Spleen (tissue), 11 donors: ENCODE measurements at regions not wholly inside any gene's neighbourhood (a gene's known extent, or its start where the extent isn't known, plus 50 kb on each side); places are given as distances from the start of the nearest gene placed in this dataset.
"Not testable (repeated sequence)": the region's sequence is repeated elsewhere in the genome, so short reads cannot be mapped to it uniquely, and the experiment has no call there.

Source experiments
- DNase-seq: peaks from one replicate; pipeline ENCODE4 v3.0.0-alpha.2; 2020
- H3K27ac ChIP-seq, 8 donors: fragments of 200-600 bp; sonication (generic) in 7 of 8; 1 replicate in 4 of 8; 2 replicates in 4 of 8; pipeline versions ENCODE4 v1.5.0 to v1.8.0; 2016 to 2021; ENCODE audit warnings: inconsistent platforms in 4 of 8, mild to moderate bottlenecking in 4 of 8, moderate library complexity in 1 of 8
- H3K27me3 ChIP-seq, 7 donors: fragments of 200-600 bp; sonication (generic) in 6 of 7; replicated peaks in 1 of 7; 1 replicate in 4 of 7; 2 replicates in 3 of 7; pipeline versions ENCODE4 v1.5.0 to v1.8.0; 2016 to 2021; ENCODE audit warnings: inconsistent platforms in 3 of 7, mild to moderate bottlenecking in 1 of 7
- H3K36me3 ChIP-seq, 6 donors: fragments of 200-600 bp; sonication (generic) in 5 of 6; 1 replicate in 4 of 6; 2 replicates in 2 of 6; pipeline versions ENCODE4 v1.5.0 to v1.8.0; 2016 to 2021; ENCODE audit warnings: inconsistent platforms in 2 of 6
- H3K4me1 ChIP-seq, 6 donors: fragments of 200-600 bp; sonication (generic) in 5 of 6; 1 replicate in 3 of 6; 2 replicates in 3 of 6; pipeline versions ENCODE4 v1.5.0 to v1.8.0; 2016 to 2021; ENCODE audit warnings: inconsistent platforms in 3 of 6
- H3K4me3 ChIP-seq, 8 donors: fragments of 200-600 bp; sonication (generic) in 7 of 8; 1 replicate in 4 of 8; 2 replicates in 4 of 8; pipeline versions ENCODE4 v1.5.0 to v1.8.0; 2016 to 2021; ENCODE audit warnings: inconsistent platforms in 4 of 8, mild to moderate bottlenecking in 4 of 8, moderate library complexity in 2 of 8
- H3K9me3 ChIP-seq, 8 donors: fragments of 200-600 bp; sonication (generic) in 7 of 8; 1 replicate in 4 of 8; 2 replicates in 4 of 8; pipeline versions ENCODE4 v1.5.0 to v1.8.0; 2016 to 2021; ENCODE audit warnings: inconsistent platforms in 4 of 8
- POLR2A ChIP-seq, 3 donors: fragments of 450-650 bp; IDR thresholded peaks; one replicate each; pipeline ENCODE4 v1.5.1; 2017; ENCODE audit warnings: antibody characterized with exemption in 3 of 3, mild to moderate bottlenecking in 1 of 3
- POLR2AphosphoS5 ChIP-seq, 3 donors: sonication (generic); formaldehyde crosslinking; IDR thresholded peaks; one replicate each; pipeline ENCODE4 v1.5.1; 2017; ENCODE audit warnings: antibody characterized with exemption in 3 of 3
- WGBS, 5 donors: extraction: QIAGEN DNeasy Blood & Tissue Kit in 3 of 5; methylation state at CpG; one replicate each; pipeline versions ENCODE4 v1.1.5 to v1.1.7; 2013 to 2018; 5-methylcytosine and 5-hydroxymethylcytosine counted together
- intact Hi-C: fragments of 100-400 bp; cut with DNase I; formaldehyde crosslinking; loops from one replicate; pipeline ENCODE4 v1.15.0; 2023; ENCODE audit warnings: low total_unique reads
- TF ChIP-seq, protein P1 (sequence below), 11 experiments: fragments of 200-600 bp in 7 of 11; fragments of 450-650 bp in 4 of 11; sonication (generic) in 4 of 11; IDR thresholded peaks in 8 of 11; conservative IDR thresholded peaks in 3 of 11; 1 replicate in 7 of 11; 2 replicates in 4 of 11; pipeline versions ENCODE4 v1.4.0 to v1.8.0; 2016 to 2021; ENCODE audit warnings: antibody characterized with exemption in 11 of 11, inconsistent platforms in 4 of 11, mild to moderate bottlenecking in 1 of 11
- donor health status: healthy with polysubstance abuse.
- donor health status: DM: no; HTN: no; CAD: no; lungs with moderate emphysema.
- donor health status: DM: no; HTN: no; CAD: no.
- donor health status: Bipolar disorder and iron deficiency.
- donor health status: healthy.
- donor health status: DM: no; HTN: no; CAD: no.
- donor health status: DM: yes; HTN: yes; CAD: no.

DNA sequence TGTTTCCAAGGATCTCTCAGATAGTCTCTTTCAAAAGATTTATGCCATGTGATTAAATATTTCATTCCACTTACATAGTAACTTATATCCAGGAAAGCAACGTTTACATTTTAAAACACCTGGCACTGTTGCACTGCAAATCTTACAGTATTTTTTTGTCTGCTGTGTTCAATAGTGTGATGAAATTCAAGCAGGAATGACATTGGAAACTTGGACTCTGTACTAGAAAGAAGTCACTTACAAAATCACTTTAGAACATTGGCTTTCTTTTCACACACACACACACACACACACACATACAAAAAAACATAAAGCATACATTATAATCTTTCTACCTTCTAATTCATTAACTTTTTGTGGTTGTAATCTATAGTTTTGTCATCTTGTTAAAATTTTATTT is 66.2 kb upstream of the USP15 start:
- Histone ChIP-seq H3K4me1 (peaks cover 18 to 38% (median 29%) of the 10 kb centered on the region in 6 donors), H3K36me3 (no peaks in the 10 kb centered on the region), H3K27me3 (peaks cover 0 to 34% (median 26%) of the 10 kb centered on the region in 7 donors), H3K4me3 (no peak overlapping the region), H3K27ac (no peak overlapping the region), H3K9me3 (no peaks in the 10 kb centered on the region)
- TF ChIP-seq POLR2A (IDR thresholded peaks at IDR 0.05): no peak
- no peak for TF ChIP-seq POLR2AphosphoS5 (IDR thresholded peaks at IDR 0.05)
- intact Hi-C loops: no loop called here
- DNase-seq: no peak
- 39 to 68% (median 63%) methylated on average over 1 of the region's 1 CpG for WGBS, 5 donors

DNA sequence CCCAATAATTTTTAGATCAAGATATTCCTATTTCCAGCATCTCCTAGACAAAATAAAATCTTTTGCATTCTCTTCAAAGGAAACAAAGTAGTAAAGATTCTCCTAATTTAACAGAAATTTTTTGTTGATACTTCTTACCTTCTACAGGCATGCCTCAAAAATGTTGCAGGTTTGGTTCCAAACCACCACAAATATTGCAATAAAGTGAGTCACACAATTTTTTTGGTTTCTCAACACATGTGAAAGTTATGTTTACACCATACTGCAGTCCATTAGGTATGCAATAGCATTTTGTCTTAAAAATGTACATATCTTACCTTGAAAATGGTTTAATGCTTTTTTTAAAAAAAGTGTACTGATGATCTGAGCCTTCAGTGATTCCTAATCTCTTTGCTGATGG is 65.6 kb upstream of the USP15 start:
- intact Hi-C loops: no loop called here
- Histone ChIP-seq H3K27me3 (peaks cover 0 to 34% (median 26%) of the 10 kb centered on the region in 7 donors), H3K4me1 (peaks cover 18 to 38% (median 29%) of the 10 kb centered on the region in 6 donors), H3K4me3 (no peak overlapping the region), H3K9me3 (no peaks in the 10 kb centered on the region), H3K36me3 (no peaks in the 10 kb centered on the region), H3K27ac (peak overlapping the region in 1 of 8 donors; percentile 1)
- TF ChIP-seq POLR2AphosphoS5 (IDR thresholded peaks at IDR 0.05) (no peak), POLR2A (IDR thresholded peaks at IDR 0.05) (no peak)
- TF ChIP-seq, protein P1, sequence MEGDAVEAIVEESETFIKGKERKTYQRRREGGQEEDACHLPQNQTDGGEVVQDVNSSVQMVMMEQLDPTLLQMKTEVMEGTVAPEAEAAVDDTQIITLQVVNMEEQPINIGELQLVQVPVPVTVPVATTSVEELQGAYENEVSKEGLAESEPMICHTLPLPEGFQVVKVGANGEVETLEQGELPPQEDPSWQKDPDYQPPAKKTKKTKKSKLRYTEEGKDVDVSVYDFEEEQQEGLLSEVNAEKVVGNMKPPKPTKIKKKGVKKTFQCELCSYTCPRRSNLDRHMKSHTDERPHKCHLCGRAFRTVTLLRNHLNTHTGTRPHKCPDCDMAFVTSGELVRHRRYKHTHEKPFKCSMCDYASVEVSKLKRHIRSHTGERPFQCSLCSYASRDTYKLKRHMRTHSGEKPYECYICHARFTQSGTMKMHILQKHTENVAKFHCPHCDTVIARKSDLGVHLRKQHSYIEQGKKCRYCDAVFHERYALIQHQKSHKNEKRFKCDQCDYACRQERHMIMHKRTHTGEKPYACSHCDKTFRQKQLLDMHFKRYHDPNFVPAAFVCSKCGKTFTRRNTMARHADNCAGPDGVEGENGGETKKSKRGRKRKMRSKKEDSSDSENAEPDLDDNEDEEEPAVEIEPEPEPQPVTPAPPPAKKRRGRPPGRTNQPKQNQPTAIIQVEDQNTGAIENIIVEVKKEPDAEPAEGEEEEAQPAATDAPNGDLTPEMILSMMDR (IDR thresholded peaks at IDR 0.05 in 8 of 11, conservative IDR thresholded peaks at IDR 0.05 in 3 of 11): no peak
- DNase-seq: no peak

DNA sequence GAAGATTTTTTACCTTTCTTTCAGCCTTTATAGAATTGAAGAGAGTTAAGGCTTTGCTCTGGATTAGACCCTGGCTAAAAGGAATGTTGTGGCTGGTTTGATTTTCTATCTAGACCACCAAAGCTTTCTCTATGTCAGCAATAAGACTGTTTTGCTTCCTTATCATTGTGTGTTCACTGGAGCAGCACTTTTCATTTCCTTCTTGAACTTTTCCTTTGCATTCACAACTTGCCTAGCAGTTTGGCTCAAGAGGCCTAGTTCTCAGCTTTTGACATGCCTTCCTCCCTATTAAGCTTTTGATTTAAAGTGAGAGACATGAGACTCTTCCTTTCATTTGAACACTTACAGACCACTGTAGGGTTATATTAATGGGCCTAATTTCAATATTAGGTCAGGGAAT is 64.1 kb upstream of the USP15 start:
- Histone ChIP-seq H3K9me3 (peaks cover 0 to 12% (median 11%) of the 10 kb centered on the region in 8 donors), H3K27ac (no peak overlapping the region), H3K4me1 (peaks cover 12 to 25% (median 17%) of the 10 kb centered on the region in 6 donors), H3K4me3 (no peak overlapping the region), H3K27me3 (peaks cover 0 to 20% (median 14%) of the 10 kb centered on the region in 7 donors), H3K36me3 (no peaks in the 10 kb centered on the region)
- DNase-seq: no peak
- TF ChIP-seq POLR2AphosphoS5 (IDR thresholded peaks at IDR 0.05) (no peak), POLR2A (IDR thresholded peaks at IDR 0.05) (no peak)
- TF ChIP-seq, protein P1 (IDR thresholded peaks at IDR 0.05 in 8 of 11, conservative IDR thresholded peaks at IDR 0.05 in 3 of 11): no peak
- intact Hi-C loops: no loop called here

DNA sequence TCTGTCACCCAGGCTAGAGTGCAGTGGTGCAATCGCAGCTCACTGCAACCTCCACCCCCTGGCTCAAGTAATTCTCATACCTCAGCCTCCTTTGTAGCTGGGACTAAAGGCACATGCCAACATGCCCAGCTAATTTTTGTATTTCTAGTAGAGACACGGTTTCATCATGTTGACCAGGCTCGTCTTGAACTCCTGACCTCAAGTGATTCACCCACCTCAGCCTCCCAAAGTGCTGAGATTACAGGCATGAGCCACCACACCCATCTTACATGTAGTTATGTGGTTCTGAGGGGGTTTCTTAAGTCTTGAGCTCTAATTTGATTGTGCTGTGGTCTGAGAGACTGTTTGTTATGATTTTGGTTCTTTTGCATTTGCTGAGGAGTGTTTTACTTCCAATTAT is 57.3 kb upstream of the USP15 start:
- 74 to 88% (median 84%) methylated on average over 3 of the region's 3 CpGs for WGBS, 5 donors
- DNase-seq, H3K27me3 ChIP-seq, H3K4me1 ChIP-seq, H3K27ac ChIP-seq, H3K4me3 ChIP-seq, intact Hi-C loops, H3K36me3 ChIP-seq: not testable (repeated sequence)
- peaks cover 0 to 38% (median 32%) of the 10 kb centered on the region in 8 donors for H3K9me3 ChIP-seq

DNA sequence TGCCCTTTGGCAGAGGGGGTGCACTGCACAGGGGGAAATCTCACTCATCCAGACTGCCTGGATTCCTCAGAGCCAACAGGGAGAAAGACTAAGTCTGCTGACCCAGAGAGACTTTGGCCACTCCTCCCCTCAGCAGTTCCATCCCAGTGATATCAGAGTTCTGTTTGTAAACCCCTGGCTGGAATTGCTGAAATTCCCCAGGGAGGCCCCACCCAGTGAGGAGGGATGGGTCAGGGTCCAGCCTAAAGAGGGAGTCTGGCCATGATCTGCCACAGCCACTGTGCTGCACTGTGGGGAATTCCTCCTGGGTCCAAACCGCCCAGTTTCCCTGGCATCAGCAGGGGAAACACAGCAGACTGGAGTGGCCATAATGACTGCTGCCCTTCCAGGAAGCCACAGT is 54.9 kb upstream of the USP15 start:
- 69 to 100% (median 84%) methylated on average over 1 of the region's 1 CpG; no CpG with 5 or more reads in 1 of the 5 donors for WGBS, 5 donors
- TF ChIP-seq POLR2AphosphoS5 (IDR thresholded peaks at IDR 0.05) (no peak), POLR2A (IDR thresholded peaks at IDR 0.05) (no peak)
- TF ChIP-seq, protein P1 (IDR thresholded peaks at IDR 0.05 in 8 of 11, conservative IDR thresholded peaks at IDR 0.05 in 3 of 11): no peak

More for the DNA sequence above, 54.9 kb upstream of the USP15 start:
- Histone ChIP-seq H3K27me3 (no peaks in the 10 kb centered on the region), H3K27ac (no peak overlapping the region), H3K4me3 (no peak overlapping the region), H3K9me3 (peaks cover 0 to 35% (median 29%) of the 10 kb centered on the region in 8 donors), H3K4me1 (peaks cover 0 to 3% (median 2%) of the 10 kb centered on the region in 6 donors), H3K36me3 (no peaks in the 10 kb centered on the region)
- DNase-seq: no peak
- intact Hi-C loops: no loop called here
